ENCODE measurements at regions not wholly inside any gene's neighbourhood (a gene's known extent, or its start where the extent isn't known, plus 50 kb on each side); places are given as distances from the start of the nearest gene placed in this dataset.

GRCh38 chrX:45840411-45840950 lies 639.8 kb upstream of the DIPK2B start:
- H3K4me3 ChIP-seq (ENCODE audit: low read depth, low read length): no peak overlapping the region
- no peak for TF ChIP-seq POLR2A (IDR thresholded peaks at IDR 0.05; ENCODE audit: extremely low read depth, insufficient read length)
- DNase-seq (ENCODE audit: low read depth): no peak

DNA sequence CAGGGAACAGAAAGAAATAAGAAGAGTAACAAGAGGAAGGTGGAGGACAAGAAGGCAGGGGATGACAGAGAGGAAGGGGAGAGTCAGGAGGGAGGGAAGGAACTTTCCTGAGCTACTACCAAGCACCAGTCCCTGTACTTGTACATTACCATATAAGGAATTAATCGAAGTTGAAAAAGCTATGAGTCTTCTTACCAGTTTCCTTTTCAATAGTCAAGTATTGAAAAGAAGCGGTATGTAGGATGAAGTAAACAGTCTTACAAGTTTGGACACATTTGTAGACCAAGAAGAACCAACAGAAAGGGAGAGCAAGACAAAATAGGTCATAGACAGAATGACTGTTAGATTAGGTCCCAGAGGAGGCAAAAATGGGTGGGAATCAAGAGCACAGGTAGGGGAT lies 629.7 kb upstream of the DIPK2B start:
- DNase-seq (ENCODE audit: low read depth): no peak
- no peak overlapping the region for H3K4me3 ChIP-seq (ENCODE audit: low read depth, low read length)
- TF ChIP-seq POLR2A (IDR thresholded peaks at IDR 0.05; ENCODE audit: extremely low read depth, insufficient read length) (no peak), MYC (IDR thresholded peaks at IDR 0.05; ENCODE audit: low read depth, low read length) (no peak)
- TF ChIP-seq, protein P1, sequence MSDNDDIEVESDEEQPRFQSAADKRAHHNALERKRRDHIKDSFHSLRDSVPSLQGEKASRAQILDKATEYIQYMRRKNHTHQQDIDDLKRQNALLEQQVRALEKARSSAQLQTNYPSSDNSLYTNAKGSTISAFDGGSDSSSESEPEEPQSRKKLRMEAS (IDR thresholded peaks at IDR 0.05; ENCODE audit: low read depth, low read length): no peak
- TF ChIP-seq, protein P2, sequence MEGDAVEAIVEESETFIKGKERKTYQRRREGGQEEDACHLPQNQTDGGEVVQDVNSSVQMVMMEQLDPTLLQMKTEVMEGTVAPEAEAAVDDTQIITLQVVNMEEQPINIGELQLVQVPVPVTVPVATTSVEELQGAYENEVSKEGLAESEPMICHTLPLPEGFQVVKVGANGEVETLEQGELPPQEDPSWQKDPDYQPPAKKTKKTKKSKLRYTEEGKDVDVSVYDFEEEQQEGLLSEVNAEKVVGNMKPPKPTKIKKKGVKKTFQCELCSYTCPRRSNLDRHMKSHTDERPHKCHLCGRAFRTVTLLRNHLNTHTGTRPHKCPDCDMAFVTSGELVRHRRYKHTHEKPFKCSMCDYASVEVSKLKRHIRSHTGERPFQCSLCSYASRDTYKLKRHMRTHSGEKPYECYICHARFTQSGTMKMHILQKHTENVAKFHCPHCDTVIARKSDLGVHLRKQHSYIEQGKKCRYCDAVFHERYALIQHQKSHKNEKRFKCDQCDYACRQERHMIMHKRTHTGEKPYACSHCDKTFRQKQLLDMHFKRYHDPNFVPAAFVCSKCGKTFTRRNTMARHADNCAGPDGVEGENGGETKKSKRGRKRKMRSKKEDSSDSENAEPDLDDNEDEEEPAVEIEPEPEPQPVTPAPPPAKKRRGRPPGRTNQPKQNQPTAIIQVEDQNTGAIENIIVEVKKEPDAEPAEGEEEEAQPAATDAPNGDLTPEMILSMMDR (IDR thresholded peaks at IDR 0.05; ENCODE audit: low read depth, low read length): no peak

DNA sequence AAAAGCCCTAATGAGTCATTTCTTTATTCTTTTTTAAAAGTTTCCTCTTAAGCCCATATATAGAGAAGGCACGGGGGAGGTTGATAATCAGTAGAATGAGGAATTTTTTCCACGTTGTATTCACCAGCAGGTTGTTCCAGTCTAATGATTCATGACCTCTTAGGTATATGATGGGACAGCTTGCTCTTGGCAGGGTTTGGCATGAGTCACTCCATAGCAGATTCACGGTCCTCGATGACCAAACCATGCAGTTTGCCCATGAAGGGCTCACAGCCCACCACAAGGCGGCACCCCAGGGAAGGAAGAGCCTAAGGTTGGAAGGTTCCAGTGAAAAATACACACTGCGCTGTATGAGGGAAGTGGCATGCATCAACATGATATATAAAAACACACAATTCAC lies 623.8 kb upstream of the DIPK2B start:
- peak; percentile 40 for DNase-seq (ENCODE audit: low read depth)
- no peak overlapping the region for H3K4me3 ChIP-seq (ENCODE audit: low read depth, low read length)
- TF ChIP-seq, protein P1 (IDR thresholded peaks at IDR 0.05; ENCODE audit: low read depth, low read length): no peak
- TF ChIP-seq, protein P2 (IDR thresholded peaks at IDR 0.05; ENCODE audit: low read depth, low read length): peak; percentile 1

- no peak overlapping the region for H3K4me3 ChIP-seq (ENCODE audit: low read depth, low read length)
- DNase-seq (ENCODE audit: low read depth): no peak
- TF ChIP-seq, protein P1 (IDR thresholded peaks at IDR 0.05; ENCODE audit: low read depth, low read length): no peak
- TF ChIP-seq POLR2A (IDR thresholded peaks at IDR 0.05; ENCODE audit: extremely low read depth, insufficient read length) (no peak), MYC (IDR thresholded peaks at IDR 0.05; ENCODE audit: low read depth, low read length) (no peak)
- TF ChIP-seq, protein P2 (IDR thresholded peaks at IDR 0.05; ENCODE audit: low read depth, low read length): no peak
Measured at GRCh38 chrX:45823536-45823935, 622.9 kb upstream of the DIPK2B start.

DNA sequence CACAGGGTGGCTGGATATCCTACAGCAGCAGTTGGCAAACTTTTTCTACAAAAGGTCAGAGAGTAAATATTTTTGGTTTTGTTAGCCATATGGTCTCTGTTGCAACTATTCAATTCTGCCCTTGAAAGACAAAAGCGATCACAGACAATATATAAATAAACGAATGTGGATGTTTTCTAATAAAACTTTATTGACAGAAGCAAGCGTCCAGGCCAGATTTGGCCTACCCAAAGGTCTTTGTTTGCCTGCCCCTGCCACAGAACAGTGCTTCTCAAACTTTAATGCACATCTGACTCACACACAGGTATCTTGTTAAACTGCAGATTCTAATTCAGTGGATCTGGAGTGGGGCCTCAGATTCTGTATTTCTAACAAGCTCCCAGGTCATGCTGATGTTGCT lies 621.4 kb upstream of the DIPK2B start:
- no peak for DNase-seq (ENCODE audit: low read depth)
- TF ChIP-seq, protein P1 (IDR thresholded peaks at IDR 0.05; ENCODE audit: low read depth, low read length): no peak
- TF ChIP-seq MYC (IDR thresholded peaks at IDR 0.05; ENCODE audit: low read depth, low read length) (no peak), POLR2A (IDR thresholded peaks at IDR 0.05; ENCODE audit: extremely low read depth, insufficient read length) (no peak)
- TF ChIP-seq, protein P2 (IDR thresholded peaks at IDR 0.05; ENCODE audit: low read depth, low read length): no peak
- H3K4me3 ChIP-seq (ENCODE audit: low read depth, low read length): no peak overlapping the region

DNA sequence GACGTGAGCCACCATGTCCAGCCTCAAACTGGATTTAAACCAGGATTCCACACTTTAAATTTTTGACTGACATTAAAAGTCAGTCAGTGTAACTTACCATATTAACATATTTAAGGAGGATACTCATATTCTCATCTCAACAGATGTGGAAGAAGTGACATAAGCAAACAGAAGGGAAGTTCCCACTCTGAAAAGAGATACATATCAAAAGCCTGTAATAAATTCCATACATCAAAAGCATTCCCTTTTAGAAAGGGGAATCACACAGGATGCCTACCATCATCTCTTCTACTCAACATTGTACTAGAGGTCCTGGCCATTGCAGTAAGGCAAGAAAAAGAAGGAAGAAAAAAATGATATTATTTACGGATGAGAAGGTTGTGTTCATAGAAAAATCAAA lies 618.2 kb upstream of the DIPK2B start:
- DNase-seq (ENCODE audit: low read depth): no peak

More for the DNA sequence above, 618.2 kb upstream of the DIPK2B start:
- H3K4me3 ChIP-seq (ENCODE audit: low read depth, low read length): no peak overlapping the region
- TF ChIP-seq, protein P2 (IDR thresholded peaks at IDR 0.05; ENCODE audit: low read depth, low read length): no peak
- TF ChIP-seq POLR2A (IDR thresholded peaks at IDR 0.05; ENCODE audit: extremely low read depth, insufficient read length) (no peak), MYC (IDR thresholded peaks at IDR 0.05; ENCODE audit: low read depth, low read length) (no peak)
- TF ChIP-seq, protein P1 (IDR thresholded peaks at IDR 0.05; ENCODE audit: low read depth, low read length): no peak

All from NB4 (cell line).